ENCODE measurements at regions not wholly inside any gene's neighbourhood (a gene's known extent, or its start where the extent isn't known, plus 50 kb on each side); places are given as distances from the start of the nearest gene placed in this dataset.
"Not testable (repeated sequence)": the region's sequence is repeated elsewhere in the genome, so short reads cannot be mapped to it uniquely, and the experiment has no call there.

DNA sequence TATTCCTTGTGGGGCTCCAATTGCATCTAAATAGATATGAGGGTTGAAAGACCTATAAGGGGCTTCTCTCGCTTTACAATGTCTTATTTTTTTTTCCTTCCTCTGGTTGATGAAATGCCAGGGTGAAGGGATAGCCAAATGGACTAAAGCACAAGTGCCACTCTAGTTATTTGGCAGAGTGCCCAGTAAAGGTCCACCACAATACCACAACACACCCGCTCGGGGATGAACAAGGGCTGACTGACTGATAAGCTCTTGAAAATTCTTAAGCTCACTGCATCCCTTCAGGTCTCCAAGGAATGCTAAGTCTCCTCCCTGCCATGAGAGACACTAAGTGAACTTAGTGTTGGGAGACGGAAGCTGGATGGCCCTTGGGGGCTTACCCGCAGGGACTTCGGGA is 121.0 kb upstream of the CCNG1 start:
- TF ChIP-seq, protein P1, sequence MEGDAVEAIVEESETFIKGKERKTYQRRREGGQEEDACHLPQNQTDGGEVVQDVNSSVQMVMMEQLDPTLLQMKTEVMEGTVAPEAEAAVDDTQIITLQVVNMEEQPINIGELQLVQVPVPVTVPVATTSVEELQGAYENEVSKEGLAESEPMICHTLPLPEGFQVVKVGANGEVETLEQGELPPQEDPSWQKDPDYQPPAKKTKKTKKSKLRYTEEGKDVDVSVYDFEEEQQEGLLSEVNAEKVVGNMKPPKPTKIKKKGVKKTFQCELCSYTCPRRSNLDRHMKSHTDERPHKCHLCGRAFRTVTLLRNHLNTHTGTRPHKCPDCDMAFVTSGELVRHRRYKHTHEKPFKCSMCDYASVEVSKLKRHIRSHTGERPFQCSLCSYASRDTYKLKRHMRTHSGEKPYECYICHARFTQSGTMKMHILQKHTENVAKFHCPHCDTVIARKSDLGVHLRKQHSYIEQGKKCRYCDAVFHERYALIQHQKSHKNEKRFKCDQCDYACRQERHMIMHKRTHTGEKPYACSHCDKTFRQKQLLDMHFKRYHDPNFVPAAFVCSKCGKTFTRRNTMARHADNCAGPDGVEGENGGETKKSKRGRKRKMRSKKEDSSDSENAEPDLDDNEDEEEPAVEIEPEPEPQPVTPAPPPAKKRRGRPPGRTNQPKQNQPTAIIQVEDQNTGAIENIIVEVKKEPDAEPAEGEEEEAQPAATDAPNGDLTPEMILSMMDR (IDR thresholded peaks at IDR 0.05; ENCODE audit: extremely low read depth in 1 of 2, insufficient read depth in 1 of 2, low read depth in 1 of 2, low read length in 2 of 2), result not testable (repeated sequence)
- not testable (repeated sequence) for TF ChIP-seq POLR2AphosphoS5 (IDR thresholded peaks at IDR 0.05; ENCODE audit: insufficient read depth, low read depth, low read length); MYC (IDR thresholded peaks at IDR 0.05; ENCODE audit: low read depth, low read length); POLR2A (IDR thresholded peaks at IDR 0.05; ENCODE audit: low read depth, low read length); EZH2 (IDR thresholded peaks at IDR 0.05; ENCODE audit: borderline replicate concordance, low read depth, low read length, severe bottlenecking); FOS (IDR thresholded peaks at IDR 0.05; ENCODE audit: borderline replicate concordance, insufficient read depth, low read length)
- TF ChIP-seq, protein P2, sequence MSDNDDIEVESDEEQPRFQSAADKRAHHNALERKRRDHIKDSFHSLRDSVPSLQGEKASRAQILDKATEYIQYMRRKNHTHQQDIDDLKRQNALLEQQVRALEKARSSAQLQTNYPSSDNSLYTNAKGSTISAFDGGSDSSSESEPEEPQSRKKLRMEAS (IDR thresholded peaks at IDR 0.05; ENCODE audit: insufficient read depth, insufficient read length), result not testable (repeated sequence)

Measured in endothelial cell of umbilical vein (primary cell).